Stimulated activated naive B cell treated with anti-CD40 and anti-IgM and Interleukin-4, amounts not matched to agents 10 μg/mL and 1 μg/mL and 100 μg/mL, for 72 hours (primary cell): ENCODE measurements at regions not wholly inside any gene's neighbourhood (a gene's known extent, or its start where the extent isn't known, plus 50 kb on each side); places are given as distances from the start of the nearest gene placed in this dataset.

Experiments
- ATAC-seq, 2 donors: fragments of 150-1000 bp; cut with Tn5 transposase; replicated peaks; 2 replicates each; pipeline ENCODE4 v1.10.0; 2021; ENCODE audit warnings: moderate library complexity in 1 of 2
- DNase-seq: peaks from one replicate; pipeline ENCODE4 v3.0.0; 2021
- H3K27ac Mint-ChIP-seq: one replicate; pipeline ENCODE4 v1.8.0; 2022; ENCODE audit warnings: mild to moderate bottlenecking, mixed read lengths
- H3K27me3 Mint-ChIP-seq, 2 donors: one replicate each; pipeline ENCODE4 v1.8.0; 2022; ENCODE audit warnings: mixed read lengths in 2 of 2
- H3K36me3 Mint-ChIP-seq, 2 donors: one replicate each; pipeline ENCODE4 v1.8.0; 2022; ENCODE audit warnings: mixed read lengths in 2 of 2, mild to moderate bottlenecking in 1 of 2
- H3K4me1 Mint-ChIP-seq, 2 donors: one replicate each; pipeline ENCODE4 v1.8.0; 2022; ENCODE audit warnings: mixed read lengths in 2 of 2, mild to moderate bottlenecking in 1 of 2
- H3K4me3 Mint-ChIP-seq, 2 donors: one replicate each; pipeline ENCODE4 v1.8.0; 2022; ENCODE audit warnings: mild to moderate bottlenecking in 2 of 2, mixed read lengths in 2 of 2, moderate library complexity in 1 of 2
- H3K9me3 Mint-ChIP-seq, 2 donors: one replicate each; pipeline ENCODE4 v1.8.0; 2022; ENCODE audit warnings: mixed read lengths in 2 of 2, mild to moderate bottlenecking in 1 of 2

DNA sequence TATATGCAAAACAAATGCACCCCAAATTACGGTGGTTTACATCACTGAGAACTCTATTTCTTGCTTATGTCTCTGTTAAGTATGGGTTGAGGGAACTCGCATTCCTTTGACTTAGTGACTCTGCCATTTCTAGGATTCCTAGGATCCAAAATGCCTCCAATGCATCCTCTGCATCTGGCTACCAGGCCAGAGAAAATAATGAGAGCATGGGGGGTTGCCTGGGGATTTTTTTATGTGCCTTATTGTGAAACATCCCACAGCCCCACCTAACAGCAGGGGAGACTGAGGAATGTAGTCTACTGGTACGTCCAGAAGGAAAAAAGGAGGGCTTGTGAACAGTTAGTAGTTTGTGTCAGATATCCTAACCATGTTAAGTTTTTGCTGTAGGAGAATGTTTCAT, 466.0 kb upstream of the ARRDC3 start:
- ATAC-seq (no peak), DNase-seq (no peak)
- Mint-ChIP-seq H3K4me3 (no peak overlapping the region), H3K27me3 (no peaks in the 10 kb centered on the region), H3K9me3 (no peaks in the 10 kb centered on the region), H3K36me3 (no peaks in the 10 kb centered on the region), H3K4me1 (no peaks in the 10 kb centered on the region), H3K27ac (no peak overlapping the region)

DNA sequence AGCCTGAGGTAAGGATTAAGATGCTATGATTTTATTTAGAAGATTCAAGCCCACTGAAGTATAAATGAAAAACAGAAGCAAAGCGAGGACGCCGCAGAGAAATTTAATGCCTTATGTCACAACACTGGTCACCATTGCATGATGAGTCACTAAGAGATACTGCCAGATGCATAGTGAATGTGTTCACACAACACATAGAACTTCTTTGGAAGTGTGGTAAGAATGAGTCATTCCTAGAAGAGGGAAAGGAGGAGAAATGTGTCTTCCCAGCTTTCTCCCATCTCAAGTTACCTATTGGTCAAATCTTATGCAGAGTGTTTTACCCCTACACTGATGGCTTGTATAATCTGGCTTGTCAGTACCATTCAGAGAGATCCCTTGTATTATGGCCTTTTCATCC, 465.3 kb upstream of the ARRDC3 start:
- ATAC-seq, result no peak
- Mint-ChIP-seq H3K27ac (no peak overlapping the region), H3K9me3 (no peaks in the 10 kb centered on the region), H3K36me3 (no peaks in the 10 kb centered on the region), H3K27me3 (no peaks in the 10 kb centered on the region), H3K4me1 (no peaks in the 10 kb centered on the region), H3K4me3 (no peak overlapping the region)
- DNase-seq, result no peak

DNA sequence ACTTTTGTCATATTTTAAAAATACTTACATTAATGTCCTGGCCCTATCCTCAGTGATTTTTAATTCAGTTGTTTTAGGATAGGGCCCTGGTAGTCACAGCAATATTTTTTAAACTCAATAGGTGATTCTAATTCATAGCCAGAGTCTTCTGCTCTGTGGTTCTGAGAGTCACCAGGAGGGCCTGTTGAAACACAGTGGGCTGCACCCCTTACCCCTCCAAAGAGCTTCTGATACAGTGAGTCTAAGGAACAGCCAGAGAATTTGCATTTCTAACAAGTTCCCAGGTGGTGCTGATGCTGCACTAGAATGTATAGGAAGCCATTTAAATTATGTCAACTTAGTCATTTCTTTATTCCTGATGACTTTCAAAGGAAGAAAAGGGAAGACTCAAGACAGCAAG, 458.3 kb upstream of the ARRDC3 start:
- no peak for ATAC-seq
- no peak overlapping the region for H3K27ac Mint-ChIP-seq
- H3K27me3 Mint-ChIP-seq, result no peaks in the 10 kb centered on the region
- H3K9me3 Mint-ChIP-seq, result peaks cover 0 to 1% of the 10 kb centered on the region in 2 donors
- H3K4me1 Mint-ChIP-seq, result no peaks in the 10 kb centered on the region
- H3K4me3 Mint-ChIP-seq, result no peak overlapping the region
- no peak for DNase-seq
- H3K36me3 Mint-ChIP-seq, result no peaks in the 10 kb centered on the region

DNA sequence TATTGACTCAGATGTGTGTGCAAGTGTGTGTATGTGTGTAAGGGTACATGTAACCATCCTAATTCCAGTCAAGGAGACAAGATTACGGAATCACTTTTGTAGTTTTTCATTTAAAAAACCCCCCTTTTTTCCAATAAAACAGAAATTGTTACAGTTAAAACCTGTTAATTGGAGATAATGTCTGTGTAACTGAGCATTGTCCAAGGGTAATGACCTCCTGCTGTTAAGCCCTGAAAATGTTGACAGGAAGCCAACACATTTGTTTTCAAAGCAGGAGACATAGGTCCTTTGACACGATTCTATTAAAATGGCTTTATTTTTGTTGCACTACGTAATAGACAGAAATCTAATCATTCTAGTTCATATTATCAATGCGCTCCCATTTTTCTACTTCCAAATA, 457.3 kb upstream of the ARRDC3 start:
- no peak overlapping the region for H3K27ac Mint-ChIP-seq
- H3K4me3 Mint-ChIP-seq, result no peak overlapping the region
- no peaks in the 10 kb centered on the region for H3K36me3 Mint-ChIP-seq
- H3K4me1 Mint-ChIP-seq, result no peaks in the 10 kb centered on the region
- peaks cover 0 to 2% of the 10 kb centered on the region in 2 donors for H3K9me3 Mint-ChIP-seq
- H3K27me3 Mint-ChIP-seq, result no peaks in the 10 kb centered on the region
- DNase-seq, result no peak
- no peak for ATAC-seq

DNA sequence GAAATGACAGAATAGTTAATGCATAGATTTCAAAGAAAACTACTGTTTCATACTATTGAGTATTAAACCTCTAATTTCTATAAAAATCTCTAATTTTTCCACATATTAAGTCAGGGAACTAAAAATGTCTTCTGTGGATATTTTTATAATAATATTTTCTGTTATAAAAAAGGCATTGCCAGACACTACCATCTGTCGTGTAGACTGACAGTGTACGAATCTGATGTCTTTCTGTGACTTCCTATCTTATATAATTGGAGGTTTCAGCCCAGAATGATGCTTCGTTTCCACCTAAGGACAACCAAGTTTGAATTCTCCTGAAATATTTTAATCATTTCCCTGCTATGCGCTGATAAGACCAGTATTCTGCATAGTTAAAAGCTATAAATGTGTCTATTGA, 456.6 kb upstream of the ARRDC3 start:
- Mint-ChIP-seq H3K36me3 (no peaks in the 10 kb centered on the region), H3K27me3 (no peaks in the 10 kb centered on the region), H3K27ac (no peak overlapping the region), H3K4me3 (no peak overlapping the region), H3K9me3 (peaks cover 0 to 5% of the 10 kb centered on the region in 2 donors), H3K4me1 (no peaks in the 10 kb centered on the region)
- ATAC-seq (no peak), DNase-seq (no peak)

DNA sequence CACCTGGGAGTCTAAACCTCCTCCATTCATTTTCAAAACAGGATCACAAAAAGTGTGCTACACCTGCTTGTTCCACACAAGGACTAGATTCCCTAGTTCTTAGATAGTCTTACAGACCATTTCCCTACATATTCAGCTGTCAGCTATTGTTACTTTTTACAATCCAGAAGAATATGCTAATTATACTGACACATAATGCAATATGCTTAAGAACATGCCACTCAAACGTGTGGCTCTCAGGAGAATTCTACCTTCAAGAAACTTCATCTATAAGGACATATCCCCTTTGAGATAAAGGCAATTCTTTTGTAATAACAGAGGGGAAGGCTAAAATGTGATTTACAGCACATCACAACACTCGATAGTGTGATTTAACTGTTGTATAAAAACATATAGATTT, 456.1 kb upstream of the ARRDC3 start:
- Mint-ChIP-seq H3K27ac (no peak overlapping the region), H3K4me3 (no peak overlapping the region), H3K27me3 (no peaks in the 10 kb centered on the region), H3K9me3 (peaks cover 0 to 5% of the 10 kb centered on the region in 2 donors), H3K36me3 (no peaks in the 10 kb centered on the region), H3K4me1 (no peaks in the 10 kb centered on the region)
- DNase-seq, result no peak
- no peak for ATAC-seq

DNA sequence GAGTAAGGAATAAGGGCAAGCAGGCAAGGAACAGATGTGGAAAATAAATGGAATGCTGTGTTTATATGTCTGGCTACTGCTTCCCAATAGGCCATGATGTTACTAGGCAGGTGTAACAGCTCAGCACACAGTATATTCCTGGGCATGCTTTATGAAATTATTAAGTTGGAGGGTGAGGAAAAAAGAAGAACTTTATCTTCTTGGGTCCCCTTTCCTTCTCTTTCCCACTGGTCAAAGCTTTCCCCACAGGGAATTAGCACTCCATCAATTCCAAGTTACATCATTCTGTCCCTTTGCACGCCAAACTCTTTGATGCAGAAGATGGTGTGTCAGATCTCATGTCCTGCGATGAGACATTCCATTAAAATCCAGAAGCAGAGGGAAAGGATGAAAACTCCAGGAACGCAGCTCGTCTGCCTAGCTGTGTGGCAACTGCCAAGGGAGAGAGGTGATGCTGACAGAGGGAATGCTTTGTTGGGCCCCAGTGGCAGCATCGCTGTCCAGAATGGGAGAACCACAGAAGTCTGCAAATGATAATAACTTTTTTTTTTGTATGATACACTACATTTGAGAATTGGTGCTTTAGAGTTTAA, 447.3 kb upstream of the ARRDC3 start:
- ATAC-seq (no peak), DNase-seq (no peak)
- no peak overlapping the region for H3K27ac Mint-ChIP-seq
- peaks cover 0 to 3% of the 10 kb centered on the region in 2 donors for H3K9me3 Mint-ChIP-seq
- H3K4me1 Mint-ChIP-seq, result no peaks in the 10 kb centered on the region
- no peaks in the 10 kb centered on the region for H3K27me3 Mint-ChIP-seq
- H3K4me3 Mint-ChIP-seq, result no peak overlapping the region
- no peaks in the 10 kb centered on the region for H3K36me3 Mint-ChIP-seq

DNA sequence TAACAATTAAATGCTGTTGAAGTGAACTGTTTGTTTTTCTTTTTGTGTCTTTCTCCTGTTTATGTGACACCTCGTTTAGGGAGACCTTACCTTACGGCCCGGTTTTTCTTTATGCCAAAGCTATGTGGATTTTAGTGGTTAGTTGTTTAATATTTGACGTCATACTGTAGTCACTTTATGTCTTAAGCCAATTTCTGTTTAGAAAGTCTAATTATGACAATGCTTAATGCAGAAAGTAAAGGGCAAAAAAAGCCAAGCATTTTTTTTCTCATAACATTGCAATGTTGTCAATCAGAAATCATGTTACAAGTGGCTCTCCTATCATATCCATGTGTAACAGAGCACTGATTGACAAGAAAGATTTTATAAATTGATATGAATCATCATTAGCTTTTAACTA, 442.5 kb upstream of the ARRDC3 start:
- Mint-ChIP-seq H3K9me3 (peaks cover 0 to 2% of the 10 kb centered on the region in 2 donors), H3K4me1 (no peaks in the 10 kb centered on the region), H3K27ac (no peak overlapping the region), H3K36me3 (no peaks in the 10 kb centered on the region), H3K4me3 (no peak overlapping the region), H3K27me3 (no peaks in the 10 kb centered on the region)
- DNase-seq, result no peak
- ATAC-seq, result no peak

DNA sequence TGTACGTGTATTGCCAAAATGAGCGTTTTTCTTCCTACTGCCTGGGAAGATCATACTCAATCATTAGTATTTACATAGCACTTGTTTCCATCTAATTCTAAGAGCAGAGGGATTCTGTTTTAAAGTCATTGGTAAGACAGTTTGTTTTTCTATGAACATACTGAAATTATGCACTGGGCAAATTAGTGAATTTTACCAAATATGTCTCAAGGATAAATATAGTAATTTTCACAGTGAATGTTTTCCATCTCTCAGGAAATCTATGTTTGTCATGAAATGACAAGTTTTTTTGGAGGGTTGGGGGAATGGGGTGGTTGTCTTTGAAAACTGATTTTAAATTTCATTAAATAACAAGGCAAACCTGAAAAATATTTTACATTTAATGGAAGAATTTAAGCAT, 441.3 kb upstream of the ARRDC3 start:
- Mint-ChIP-seq H3K4me1 (no peaks in the 10 kb centered on the region), H3K9me3 (peaks cover 2 to 4% of the 10 kb centered on the region in 2 donors), H3K27ac (no peak overlapping the region), H3K4me3 (no peak overlapping the region), H3K27me3 (no peaks in the 10 kb centered on the region), H3K36me3 (no peaks in the 10 kb centered on the region)
- DNase-seq (no peak), ATAC-seq (no peak)

DNA sequence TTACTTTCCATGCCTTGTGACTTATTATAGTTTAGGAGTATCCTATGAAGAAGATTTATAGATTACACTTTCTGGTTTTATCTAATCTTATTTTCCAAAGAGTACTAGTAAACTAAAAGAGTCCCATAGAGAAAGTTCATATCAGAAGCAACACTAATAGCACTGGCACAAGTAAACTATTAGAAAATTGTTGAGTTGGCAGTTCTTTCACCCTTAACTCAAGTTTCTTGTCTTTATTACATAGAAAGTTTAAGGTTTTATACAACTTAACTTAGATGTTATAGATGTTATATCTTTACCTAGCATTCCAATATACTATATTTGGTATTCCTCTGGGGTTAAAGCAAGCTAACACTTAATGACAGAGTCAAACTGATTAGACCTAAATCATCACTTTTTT, 437.8 kb upstream of the ARRDC3 start:
- H3K9me3 Mint-ChIP-seq, result peaks cover 2 to 4% of the 10 kb centered on the region in 2 donors
- H3K4me3 Mint-ChIP-seq, result no peak overlapping the region
- no peaks in the 10 kb centered on the region for H3K27me3 Mint-ChIP-seq
- no peak for DNase-seq
- H3K4me1 Mint-ChIP-seq, result no peaks in the 10 kb centered on the region
- no peaks in the 10 kb centered on the region for H3K36me3 Mint-ChIP-seq
- ATAC-seq, result no peak
- no peak overlapping the region for H3K27ac Mint-ChIP-seq

DNA sequence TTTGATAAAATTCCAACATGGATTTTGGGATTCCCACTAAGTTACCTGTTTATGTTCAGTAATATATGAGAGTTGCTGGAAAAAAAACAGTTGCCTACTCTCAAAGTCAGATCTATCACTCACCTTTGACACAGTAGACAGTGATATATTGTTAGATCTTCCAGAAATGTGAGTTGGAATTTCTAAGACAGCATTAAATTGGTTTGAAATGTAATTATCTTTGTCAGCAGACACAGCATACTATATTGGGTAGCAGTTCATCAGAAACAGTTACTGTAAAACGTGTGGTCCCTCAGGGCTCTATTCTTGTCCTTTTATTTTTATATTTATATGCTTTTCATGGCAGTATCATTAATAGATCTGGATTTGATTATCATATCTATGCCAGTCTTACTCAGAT, 433.6 kb upstream of the ARRDC3 start:
- Mint-ChIP-seq H3K9me3 (peaks cover 4 to 5% of the 10 kb centered on the region in 2 donors), H3K27ac (no peak overlapping the region), H3K36me3 (no peaks in the 10 kb centered on the region), H3K4me1 (no peaks in the 10 kb centered on the region), H3K27me3 (no peaks in the 10 kb centered on the region), H3K4me3 (no peak overlapping the region)
- no peak for DNase-seq
- no peak for ATAC-seq

DNA sequence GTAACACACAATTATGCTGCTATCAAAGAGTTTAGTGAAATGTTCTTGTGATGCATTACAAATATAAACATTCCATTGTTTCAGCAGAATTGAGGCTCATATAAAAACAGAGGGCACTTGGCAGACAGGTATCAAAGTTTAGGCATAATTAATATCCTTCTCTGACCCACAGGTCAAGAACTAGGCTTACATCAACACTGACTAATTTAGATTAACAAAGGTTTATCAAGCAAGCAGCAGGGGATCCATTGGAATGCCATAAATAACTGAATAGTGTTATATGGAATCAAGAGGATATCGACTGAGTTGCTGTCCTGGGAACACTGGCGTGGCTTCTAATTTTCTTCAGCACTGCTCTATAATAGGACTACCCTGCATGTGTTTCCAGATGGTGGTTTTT, 414.5 kb upstream of the ARRDC3 start:
- ATAC-seq (no peak), DNase-seq (no peak)
- Mint-ChIP-seq H3K4me3 (no peak overlapping the region), H3K27me3 (no peaks in the 10 kb centered on the region), H3K27ac (no peak overlapping the region), H3K9me3 (peaks cover 9 to 11% of the 10 kb centered on the region in 2 donors), H3K4me1 (no peaks in the 10 kb centered on the region), H3K36me3 (no peaks in the 10 kb centered on the region)

DNA sequence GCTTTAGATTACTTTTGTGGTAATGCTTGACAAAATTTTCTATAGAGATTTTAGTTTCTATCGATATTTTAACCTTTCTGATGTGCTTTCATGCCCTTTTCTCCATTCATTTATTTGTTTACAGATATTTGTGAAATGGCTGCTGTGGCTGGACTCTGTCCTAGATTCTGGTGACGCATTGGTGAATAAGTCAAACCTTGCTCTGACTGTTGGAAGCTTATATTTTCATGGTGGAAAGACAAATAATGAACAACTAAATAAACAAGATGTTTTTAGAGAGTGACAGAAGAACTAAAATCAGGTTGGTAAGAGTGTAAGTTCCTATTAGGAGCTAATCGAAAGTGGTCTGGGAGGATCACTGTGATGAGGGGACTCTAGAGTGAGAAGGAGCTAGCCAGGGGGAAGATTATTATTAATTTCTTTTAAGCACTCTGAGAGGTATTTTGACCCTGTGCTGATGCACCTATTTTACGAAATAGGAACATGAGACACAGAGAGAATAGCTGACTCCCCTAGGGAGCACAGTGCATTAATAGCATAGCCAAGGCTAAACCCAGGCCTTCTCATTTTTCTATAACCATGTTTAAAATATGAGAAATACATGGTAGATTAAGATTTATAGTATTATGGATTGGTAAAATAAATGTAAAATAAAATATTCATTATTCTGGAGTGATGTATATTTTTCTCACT, 411.9 kb upstream of the ARRDC3 start:
- H3K4me3 Mint-ChIP-seq, result no peak overlapping the region
- no peak overlapping the region for H3K27ac Mint-ChIP-seq
- DNase-seq (no peak), ATAC-seq (no peak)
- peaks cover 0 to 3% of the 10 kb centered on the region in 2 donors for H3K9me3 Mint-ChIP-seq
- no peaks in the 10 kb centered on the region for H3K36me3 Mint-ChIP-seq
- no peaks in the 10 kb centered on the region for H3K4me1 Mint-ChIP-seq
- H3K27me3 Mint-ChIP-seq, result no peaks in the 10 kb centered on the region

DNA sequence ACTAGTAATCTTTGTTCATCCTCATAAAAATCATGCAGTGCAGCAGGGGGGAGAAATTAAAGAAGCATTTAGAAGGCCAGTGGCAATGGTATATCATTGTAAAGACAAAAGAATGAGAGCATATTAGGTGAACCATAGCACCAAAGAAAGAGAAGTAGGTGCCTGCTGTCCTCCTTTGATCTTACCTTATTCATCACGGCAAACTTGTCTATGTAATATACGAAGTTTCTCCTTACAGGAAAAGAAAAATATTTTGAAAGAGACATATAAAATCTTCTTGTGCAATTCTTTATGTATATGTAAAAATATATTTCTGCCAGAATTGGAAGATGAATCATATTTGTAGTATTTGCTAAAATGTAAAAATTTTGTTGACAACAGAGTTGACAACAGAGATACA, 411.3 kb upstream of the ARRDC3 start:
- no peak for ATAC-seq
- no peak for DNase-seq
- no peak overlapping the region for H3K27ac Mint-ChIP-seq
- H3K4me3 Mint-ChIP-seq, result no peak overlapping the region
- H3K4me1 Mint-ChIP-seq, result no peaks in the 10 kb centered on the region
- H3K9me3 Mint-ChIP-seq, result peaks cover 0 to 3% of the 10 kb centered on the region in 2 donors
- H3K27me3 Mint-ChIP-seq, result no peaks in the 10 kb centered on the region
- no peaks in the 10 kb centered on the region for H3K36me3 Mint-ChIP-seq

DNA sequence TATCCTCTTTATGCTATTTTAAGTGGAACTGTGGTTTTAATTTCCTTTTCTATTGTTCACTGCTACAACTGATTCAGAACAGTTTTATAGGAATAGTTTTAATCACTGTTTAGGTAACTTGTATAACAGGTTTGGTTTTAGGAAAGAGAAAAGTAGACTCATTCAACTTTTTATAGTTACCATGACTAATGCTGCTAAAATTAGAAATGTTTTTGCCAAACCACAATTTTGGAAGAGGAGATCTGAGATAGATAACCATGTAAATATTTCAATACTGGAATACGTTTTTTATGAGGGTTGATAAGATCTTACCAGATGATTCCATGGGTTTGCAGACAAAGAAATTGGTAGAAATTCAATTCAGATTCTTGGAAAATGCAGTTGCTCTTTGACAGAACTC, 404.6 kb upstream of the ARRDC3 start:
- Mint-ChIP-seq H3K36me3 (no peaks in the 10 kb centered on the region), H3K27ac (no peak overlapping the region)

More for the DNA sequence above, 404.6 kb upstream of the ARRDC3 start:
- Mint-ChIP-seq H3K27me3 (no peaks in the 10 kb centered on the region), H3K4me3 (no peak overlapping the region), H3K4me1 (no peaks in the 10 kb centered on the region), H3K9me3 (peaks cover 0 to 3% of the 10 kb centered on the region in 2 donors)
- DNase-seq (no peak), ATAC-seq (no peak)
